NCI-H345 treated with DMSO at 0.1 percent for 48 hours (cell line): ENCODE measurements at regions not wholly inside any gene's neighbourhood (a gene's known extent, or its start where the extent isn't known, plus 50 kb on each side); places are given as distances from the start of the nearest gene placed in this dataset.

ENCODE experiments used
- DNase-seq: peaks from one replicate; lab custom pipeline; 2025; ENCODE audit not compliant: unreplicated experiment; lab: John Stamatoyannopoulos, UW

GRCh38 chr21:28110074-28110473 is 882.6 kb downstream of the LTN1 start:
- no peak for DNase-seq

- DNase-seq: no peak
These were observed 886.2 kb downstream of the LTN1 start for GRCh38 chr21:28106370-28106890.

GRCh38 chr21:28104346-28104745 is 888.3 kb downstream of the LTN1 start:
- DNase-seq: no peak

- no peak for DNase-seq
These were observed 892.3 kb downstream of the LTN1 start for GRCh38 chr21:28100366-28100765.

GRCh38 chr21:28099001-28099705 is 893.5 kb downstream of the LTN1 start:
- no peak for DNase-seq

GRCh38 chr21:28091466-28091865 is 901.2 kb downstream of the LTN1 start:
- no peak for DNase-seq

- DNase-seq: no peak
These were observed 902.1 kb downstream of the LTN1 start for GRCh38 chr21:28090546-28090945.

- DNase-seq: no peak
These were observed 902.9 kb downstream of the LTN1 start for GRCh38 chr21:28089599-28090441.

- DNase-seq: no peak
These were observed 905.7 kb downstream of the LTN1 start for GRCh38 chr21:28086861-28087581.

GRCh38 chr21:28084951-28085350 is 907.7 kb downstream of the LTN1 start:
- no peak for DNase-seq

- no peak for DNase-seq
These were observed 909.3 kb downstream of the LTN1 start for GRCh38 chr21:28083350-28083749.

GRCh38 chr21:28078126-28078525 is 914.6 kb downstream of the LTN1 start:
- no peak for DNase-seq

- no peak for DNase-seq
These were observed 918.0 kb downstream of the LTN1 start for GRCh38 chr21:28074676-28075075.

- no peak for DNase-seq
These were observed 920.1 kb downstream of the LTN1 start for GRCh38 chr21:28072601-28073000.

- no peak for DNase-seq
These were observed 923.2 kb downstream of the LTN1 start for GRCh38 chr21:28069450-28069923.

GRCh38 chr21:28068455-28069358 is 924.0 kb downstream of the LTN1 start:
- DNase-seq: no peak

GRCh38 chr21:28066596-28067387 is 925.9 kb downstream of the LTN1 start:
- DNase-seq: no peak

GRCh38 chr21:28066076-28066475 is 926.6 kb downstream of the LTN1 start:
- no peak for DNase-seq
